CD14-positive monocyte (primary cell): ENCODE measurements at regions not wholly inside any gene's neighbourhood (a gene's known extent, or its start where the extent isn't known, plus 50 kb on each side); places are given as distances from the start of the nearest gene placed in this dataset.

ENCODE experiments used
- DNase-seq, 3 donors: peaks; one replicate each; pipeline ENCODE4 v3.0.0-alpha.2; 2011 to 2022
- H2AFZ ChIP-seq: 2 replicates; pipeline ENCODE4 v1.6.0; 2012; ENCODE audit warnings: mild to moderate bottlenecking, low read depth, low read length, inconsistent platforms; ENCODE audit not compliant: insufficient read depth, poor library complexity, severe bottlenecking
- H3K27ac ChIP-seq, 2 donors: 1 replicate in 1 of 2; 2 replicates in 1 of 2; pipeline ENCODE4 v1.5.1; 2012 to 2013; ENCODE audit warnings: low read length in 2 of 2, control low read depth in 1 of 2, inconsistent platforms in 1 of 2, low read depth in 1 of 2, mild to moderate bottlenecking in 1 of 2
- H3K27me3 ChIP-seq, 2 donors: one replicate each; pipeline versions ENCODE4 v1.6.0 to v1.6.1; 2011 to 2013; ENCODE audit warnings: low read length in 2 of 2; ENCODE audit not compliant: control insufficient read depth in 2 of 2, insufficient read depth in 2 of 2
- H3K36me3 ChIP-seq, 2 donors: replicated peaks in 1 of 2; 1 replicate in 1 of 2; 2 replicates in 1 of 2; pipeline versions ENCODE4 v1.5.1 to v1.6.1; 2012 to 2013; ENCODE audit warnings: low read length in 2 of 2, control low read depth in 1 of 2, inconsistent platforms in 1 of 2, mild to moderate bottlenecking in 1 of 2; ENCODE audit not compliant: insufficient read depth in 2 of 2, control insufficient read depth in 1 of 2
- H3K4me1 ChIP-seq, 2 donors: 1 replicate in 1 of 2; 2 replicates in 1 of 2; pipeline versions ENCODE4 v1.5.1 to v1.6.1; 2012 to 2013; ENCODE audit warnings: low read length in 2 of 2, control low read depth in 1 of 2, inconsistent platforms in 1 of 2, mild to moderate bottlenecking in 1 of 2, moderate library complexity in 1 of 2; ENCODE audit not compliant: insufficient read depth in 2 of 2, control insufficient read depth in 1 of 2
- H3K4me2 ChIP-seq: replicated peaks from 2 replicates; pipeline ENCODE3; 2012; ENCODE audit warnings: low read length, moderate library complexity, mild to moderate bottlenecking; ENCODE audit not compliant: poor library complexity, severe bottlenecking; ENCODE audit errors: extremely low read depth
- H3K4me3 ChIP-seq, 3 experiments: fragments of 200-600 bp in 1 of 3; sonication (generic) in 1 of 3; replicated peaks in 1 of 3; 1 replicate in 2 of 3; 2 replicates in 1 of 3; pipeline ENCODE4 v1.5.1; 2011 to 2013; ENCODE audit warnings: low read length in 3 of 3, mild to moderate bottlenecking in 3 of 3, control low read depth in 2 of 3, low read depth in 2 of 3, inconsistent platforms in 1 of 3, moderate library complexity in 1 of 3
- H3K79me2 ChIP-seq: 2 replicates; pipeline ENCODE4 v1.6.0; 2012; ENCODE audit warnings: mild to moderate bottlenecking, control low read depth, inconsistent platforms, low read length, moderate library complexity; ENCODE audit not compliant: insufficient read depth
- H3K9ac ChIP-seq: 2 replicates; pipeline ENCODE4 v1.6.0; 2017; ENCODE audit warnings: low read length, mild to moderate bottlenecking; ENCODE audit not compliant: insufficient read depth, poor library complexity, severe bottlenecking
- H3K9me3 ChIP-seq, 2 donors: replicated peaks in 1 of 2; 1 replicate in 1 of 2; 2 replicates in 1 of 2; pipeline versions ENCODE4 v1.5.1 to v1.6.1; 2012 to 2013; ENCODE audit warnings: low read length in 2 of 2, control low read depth in 1 of 2; ENCODE audit not compliant: control insufficient read depth in 1 of 2, insufficient read depth in 1 of 2
- H4K20me1 ChIP-seq: 2 replicates; pipeline ENCODE4 v1.6.0; 2012; ENCODE audit warnings: mild to moderate bottlenecking, low read length, control low read depth, moderate library complexity; ENCODE audit not compliant: insufficient read depth
- H3K27ac Mint-ChIP-seq, 7 donors: one replicate each; pipeline ENCODE4 v1.8.0; 2020; ENCODE audit warnings: mild to moderate bottlenecking in 7 of 7, mixed read lengths in 7 of 7, moderate library complexity in 6 of 7, inconsistent platforms in 2 of 7
- H3K27me3 Mint-ChIP-seq, 3 donors: one replicate each; pipeline ENCODE4 v1.8.0; 2021 to 2022; ENCODE audit warnings: low read depth in 3 of 3, mild to moderate bottlenecking in 3 of 3, mixed read lengths in 3 of 3, moderate library complexity in 3 of 3, inconsistent platforms in 1 of 3
- H3K36me3 Mint-ChIP-seq, 2 donors: one replicate each; pipeline ENCODE4 v1.8.0; 2020; ENCODE audit warnings: mixed read lengths in 2 of 2, inconsistent platforms in 1 of 2, mild to moderate bottlenecking in 1 of 2
- H3K4me1 Mint-ChIP-seq: one replicate; pipeline ENCODE4 v1.8.0; 2020; ENCODE audit warnings: mild to moderate bottlenecking, mixed read lengths
- H3K4me3 Mint-ChIP-seq, 2 donors: one replicate each; pipeline ENCODE4 v1.8.0; 2020; ENCODE audit warnings: mild to moderate bottlenecking in 2 of 2, mixed read lengths in 2 of 2, moderate library complexity in 1 of 2
- H3K9me3 Mint-ChIP-seq, 7 donors: one replicate each; pipeline ENCODE4 v1.8.0; 2020 to 2022; ENCODE audit warnings: mixed read lengths in 7 of 7, mild to moderate bottlenecking in 6 of 7, moderate library complexity in 6 of 7, inconsistent platforms in 2 of 7
- CTCF ChIP-seq: fragments of 200-600 bp; IDR thresholded peaks from one replicate; pipeline ENCODE4 v1.8.0; 2022; ENCODE audit warnings: antibody characterized with exemption, mild to moderate bottlenecking
- WGBS: methylation state at CpG from one replicate; pipeline ENCODE4 v1.1.5; 2013; ENCODE audit warnings: missing lambda C conversion rate; ENCODE audit not compliant: insufficient coverage; 5-methylcytosine and 5-hydroxymethylcytosine counted together
- intact Hi-C, 2 donors: fragments of 100-400 bp; cut with micrococcal nuclease; formaldehyde crosslinking; loops; one replicate each; pipeline versions ENCODE4 v1.15.0 to v1.15.1; 2023

DNA sequence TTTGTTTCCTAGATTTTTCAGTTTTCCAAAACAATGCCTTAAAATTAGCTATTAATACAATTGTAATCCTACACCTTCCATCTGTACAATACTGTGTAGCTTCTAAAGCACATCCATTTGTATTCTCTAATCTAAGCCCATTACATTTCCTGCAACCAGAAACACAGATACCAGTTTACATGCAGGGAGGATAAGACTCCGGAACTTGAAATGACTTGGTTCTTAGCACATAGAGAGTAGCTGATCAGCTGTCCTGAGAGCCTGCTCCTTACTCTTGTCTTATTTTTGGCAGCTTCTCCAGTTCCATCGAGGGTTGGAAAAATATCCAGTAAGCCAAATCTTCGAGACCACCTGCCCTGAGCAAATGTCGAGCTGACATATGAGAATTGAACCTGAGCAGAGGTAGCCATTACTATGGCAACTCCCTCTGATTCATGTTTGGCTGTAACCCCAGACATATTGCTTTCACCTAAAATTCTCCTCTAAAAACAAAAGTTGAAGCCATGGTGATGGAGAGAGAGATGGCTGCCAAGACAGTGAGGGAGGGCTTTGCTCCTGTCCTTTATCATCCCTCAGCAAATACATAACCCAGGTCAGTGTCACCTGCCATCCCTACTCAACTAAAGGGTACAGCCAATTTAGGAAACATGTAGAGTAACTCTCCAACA, 542.8 kb downstream of the IRS1 start:
- Histone ChIP-seq H4K20me1 (no peaks in the 10 kb centered on the region), H3K79me2 (no peaks in the 10 kb centered on the region), H3K27me3 (peaks cover 0 to 2% of the 10 kb centered on the region in 2 donors), H3K9ac (no peak overlapping the region), H3K27ac (no peak overlapping the region), H3K9me3 (no peaks in the 10 kb centered on the region), H2AFZ (no peak overlapping the region), H3K36me3 (no peaks in the 10 kb centered on the region), H3K4me3 (no peak overlapping the region), H3K4me2 (no peak overlapping the region), H3K4me1 (no peaks in the 10 kb centered on the region)
- intact Hi-C loops: no loop called here
- Mint-ChIP-seq H3K27ac (no peak overlapping the region), H3K4me1 (peaks cover 4% of the 10 kb centered on the region), H3K36me3 (no peaks in the 10 kb centered on the region), H3K4me3 (no peak overlapping the region), H3K9me3 (peaks cover 0 to 13% (median 5%) of the 10 kb centered on the region in 7 donors), H3K27me3 (peaks cover 3 to 13% (median 6%) of the 10 kb centered on the region in 3 donors)
- WGBS: 86% methylated on average over 1 of the region's 4 CpGs
- TF ChIP-seq CTCF: no peak
- DNase-seq: no peak

GRCh38 chr2:226256237-226256636, 543.4 kb downstream of the IRS1 start:
- Histone ChIP-seq H3K9me3 (no peaks in the 10 kb centered on the region), H3K4me3 (no peak overlapping the region), H2AFZ (no peak overlapping the region), H4K20me1 (no peaks in the 10 kb centered on the region), H3K27ac (no peak overlapping the region), H3K79me2 (no peaks in the 10 kb centered on the region), H3K9ac (no peak overlapping the region), H3K36me3 (no peaks in the 10 kb centered on the region), H3K4me1 (no peaks in the 10 kb centered on the region), H3K27me3 (peaks cover 0 to 2% of the 10 kb centered on the region in 2 donors), H3K4me2 (no peak overlapping the region)
- intact Hi-C loops: no loop called here
- Mint-ChIP-seq H3K27ac (no peak overlapping the region), H3K36me3 (no peaks in the 10 kb centered on the region), H3K27me3 (peaks cover 6 to 12% (median 7%) of the 10 kb centered on the region in 3 donors), H3K4me3 (no peak overlapping the region), H3K9me3 (peaks cover 0 to 13% (median 5%) of the 10 kb centered on the region in 7 donors), H3K4me1 (peaks cover 4% of the 10 kb centered on the region)
- 100% methylated on average over 2 of the region's 2 CpGs for WGBS
- no peak for DNase-seq
- TF ChIP-seq CTCF: no peak
